GM10248 (cell line): ENCODE measurements at regions not wholly inside any gene's neighbourhood (a gene's known extent, or its start where the extent isn't known, plus 50 kb on each side); places are given as distances from the start of the nearest gene placed in this dataset.

Experiments used
- CTCF ChIA-PET: fragments of 300-600 bp; sonication (Branson Sonifier 250); formaldehyde crosslinking; extraction: SDS; loops from one replicate; lab custom pipeline; 2021; ENCODE audit warnings: antibody characterized with exemption; lab: Yijun Ruan, JAX
- POLR2A ChIA-PET: fragments of 350-650 bp; sonication (Branson Sonifier 250); formaldehyde crosslinking; extraction: SDS; loops from one replicate; lab custom pipeline; 2020; ENCODE audit warnings: antibody characterized with exemption; lab: Yijun Ruan, JAX
- DNase-seq: peaks from one replicate; pipeline ENCODE4 v3.0.0; 2012; ENCODE audit errors: extremely low spot score
- CTCF ChIP-seq: IDR thresholded peaks from 2 replicates; pipeline ENCODE4 v1.5.1; 2012; ENCODE audit warnings: mild to moderate bottlenecking, low read depth; ENCODE audit errors: extremely low read depth, missing control alignments, control extremely low read depth

GRCh38 chr12:43179486-43179885 lies 372.5 kb downstream of the ADAMTS20 start:
- DNase-seq, result no peak
- POLR2A ChIA-PET, result no interaction called here
- CTCF ChIA-PET, result interaction anchor here (1.1 kb wide), 1 partner anchor 10 kb away, joined by 5 read pairs; no protein-coding TSS in a partner anchor
- TF ChIP-seq CTCF, result no peak

- DNase-seq, result no peak
- ChIA-PET CTCF (no interaction called here), POLR2A (no interaction called here)
- no peak for TF ChIP-seq CTCF
Measured at GRCh38 chr12:43177276-43177675, 374.7 kb downstream of the ADAMTS20 start.

- no peak for DNase-seq
- ChIA-PET POLR2A (no interaction called here), CTCF (interaction anchor here (1.7 kb wide), 1 partner anchor 8 kb away, joined by 4 read pairs; no protein-coding TSS in a partner anchor)
- TF ChIP-seq CTCF, result no peak
Measured at GRCh38 chr12:43169115-43169681, 382.8 kb downstream of the ADAMTS20 start.

- ChIA-PET CTCF (no interaction called here), POLR2A (no interaction called here)
- DNase-seq, result no peak
- TF ChIP-seq CTCF, result no peak
Measured at GRCh38 chr12:43167691-43168090, 384.3 kb downstream of the ADAMTS20 start.

- no peak for DNase-seq
- CTCF ChIA-PET, result interaction anchor here (1.3 to 1.4 kb wide), 2 partner anchors 21 to 25 kb away, joined by 3 read pairs; no protein-coding TSS in a partner anchor
- TF ChIP-seq CTCF, result no peak
- POLR2A ChIA-PET, result no interaction called here
Measured at GRCh38 chr12:43165351-43165750, 386.7 kb downstream of the ADAMTS20 start.

GRCh38 chr12:43162138-43162537 lies 389.9 kb downstream of the ADAMTS20 start:
- DNase-seq, result no peak
- CTCF ChIA-PET, result no interaction called here
- TF ChIP-seq CTCF, result no peak
- POLR2A ChIA-PET, result no interaction called here
